ENCODE measurements at regions not wholly inside any gene's neighbourhood (a gene's known extent, or its start where the extent isn't known, plus 50 kb on each side); places are given as distances from the start of the nearest gene placed in this dataset.

DNA sequence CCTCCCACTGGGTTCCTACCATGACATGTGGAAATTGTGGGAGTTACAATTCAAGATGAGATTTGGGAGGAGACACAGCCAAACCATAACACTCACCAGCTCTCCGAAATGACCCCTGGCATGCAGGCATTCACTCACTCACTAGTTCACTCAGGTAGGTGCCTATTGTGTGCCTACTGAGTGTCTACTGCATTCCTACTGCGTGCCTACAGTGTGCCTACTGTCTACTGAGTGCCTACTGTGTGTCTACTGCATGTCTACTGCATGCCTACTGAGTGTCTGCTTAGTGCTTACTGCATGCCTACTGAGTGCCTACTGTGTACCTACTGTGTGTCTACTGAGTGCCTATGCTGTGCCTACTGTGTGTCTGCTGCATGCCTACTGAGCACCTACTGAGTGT is 71.7 kb upstream of the FZD10 start:
- Mint-ChIP-seq H3K27ac (no peak overlapping the region), H3K36me3 (ENCODE audit: low read depth) (no peaks in the 10 kb centered on the region), H3K4me1 (ENCODE audit: low read depth) (peaks cover 8% of the 10 kb centered on the region), H3K9me3 (peaks cover 11% of the 10 kb centered on the region), H3K4me3 (no peak overlapping the region), H3K27me3 (ENCODE audit: low read depth) (no peaks in the 10 kb centered on the region)

DNA sequence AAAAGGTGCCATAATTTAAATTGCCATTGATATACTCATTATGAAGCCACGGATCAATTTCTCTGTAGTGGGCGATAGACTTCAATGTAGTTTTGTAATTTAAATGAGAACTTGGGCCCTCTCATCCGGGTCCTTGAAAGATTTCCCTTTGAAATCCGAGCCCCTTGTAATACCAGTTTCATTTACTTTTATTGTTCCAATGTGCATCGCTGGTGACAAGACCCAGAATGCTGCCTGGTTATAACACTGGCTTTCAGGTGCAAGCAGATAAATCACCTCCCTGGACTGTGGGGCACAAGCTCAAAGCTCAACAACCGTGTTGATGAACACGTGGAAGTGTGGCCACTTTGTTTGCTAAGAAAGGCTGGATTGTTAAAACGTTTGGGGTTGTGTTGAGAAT is 68.9 kb upstream of the FZD10 start:
- peaks cover 11% of the 10 kb centered on the region for H3K9me3 Mint-ChIP-seq
- H3K4me3 Mint-ChIP-seq: no peak overlapping the region
- H3K36me3 Mint-ChIP-seq (ENCODE audit: low read depth): no peaks in the 10 kb centered on the region
- no peak overlapping the region for H3K27ac Mint-ChIP-seq
- no peaks in the 10 kb centered on the region for H3K4me1 Mint-ChIP-seq (ENCODE audit: low read depth)
- H3K27me3 Mint-ChIP-seq (ENCODE audit: low read depth): no peaks in the 10 kb centered on the region

DNA sequence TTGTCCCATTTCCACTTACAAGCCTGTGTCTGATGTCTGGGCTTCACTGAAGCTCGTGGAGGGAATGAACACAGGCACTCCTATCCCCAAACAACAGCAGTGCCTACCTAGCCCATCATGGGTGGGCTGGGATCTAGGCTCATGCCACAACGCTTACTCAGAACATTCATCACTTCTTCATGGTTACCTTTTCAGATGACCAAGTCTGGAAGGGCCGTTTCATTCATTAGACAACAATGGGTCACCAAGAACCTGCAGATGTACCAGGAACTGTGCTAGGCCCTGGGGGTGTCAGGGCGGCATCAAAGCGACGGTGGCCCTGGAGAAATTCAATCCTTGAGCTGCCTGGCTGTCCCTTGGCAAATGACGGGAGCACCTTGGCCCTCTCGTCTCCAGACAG is 64.9 kb upstream of the FZD10 start:
- no peaks in the 10 kb centered on the region for H3K27me3 Mint-ChIP-seq (ENCODE audit: low read depth)
- peaks cover 1% of the 10 kb centered on the region for H3K9me3 Mint-ChIP-seq
- no peak overlapping the region for H3K4me3 Mint-ChIP-seq
- H3K27ac Mint-ChIP-seq: no peak overlapping the region
- no peaks in the 10 kb centered on the region for H3K36me3 Mint-ChIP-seq (ENCODE audit: low read depth)
- H3K4me1 Mint-ChIP-seq (ENCODE audit: low read depth): no peaks in the 10 kb centered on the region

DNA sequence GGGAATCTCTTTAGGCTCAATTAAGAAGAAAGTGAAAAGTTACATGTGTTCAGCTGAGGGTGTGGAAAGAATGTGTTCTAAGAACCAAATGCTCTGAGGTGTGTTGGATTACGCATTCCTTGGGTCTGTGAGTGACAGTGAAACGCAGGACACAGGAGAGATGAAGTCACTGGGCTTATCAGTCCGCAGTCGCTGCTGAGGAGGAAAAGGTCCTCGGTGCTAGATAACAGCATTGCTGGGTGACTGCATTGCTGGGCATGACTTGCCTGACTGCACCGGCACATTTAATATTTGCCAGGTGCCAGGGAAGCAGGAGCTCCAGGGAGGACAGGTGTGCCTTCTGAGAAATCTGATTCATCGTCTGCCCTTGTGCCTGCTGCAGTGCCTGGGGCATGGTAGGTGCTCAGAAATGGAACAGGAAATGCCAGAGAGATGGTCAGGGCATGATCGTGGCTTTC is 64.4 kb upstream of the FZD10 start:
- no peaks in the 10 kb centered on the region for H3K4me1 Mint-ChIP-seq (ENCODE audit: low read depth)
- H3K27ac Mint-ChIP-seq: no peak overlapping the region
- H3K9me3 Mint-ChIP-seq: peaks cover 2% of the 10 kb centered on the region
- H3K27me3 Mint-ChIP-seq (ENCODE audit: low read depth): no peaks in the 10 kb centered on the region
- H3K36me3 Mint-ChIP-seq (ENCODE audit: low read depth): no peaks in the 10 kb centered on the region
- H3K4me3 Mint-ChIP-seq: no peak overlapping the region

DNA sequence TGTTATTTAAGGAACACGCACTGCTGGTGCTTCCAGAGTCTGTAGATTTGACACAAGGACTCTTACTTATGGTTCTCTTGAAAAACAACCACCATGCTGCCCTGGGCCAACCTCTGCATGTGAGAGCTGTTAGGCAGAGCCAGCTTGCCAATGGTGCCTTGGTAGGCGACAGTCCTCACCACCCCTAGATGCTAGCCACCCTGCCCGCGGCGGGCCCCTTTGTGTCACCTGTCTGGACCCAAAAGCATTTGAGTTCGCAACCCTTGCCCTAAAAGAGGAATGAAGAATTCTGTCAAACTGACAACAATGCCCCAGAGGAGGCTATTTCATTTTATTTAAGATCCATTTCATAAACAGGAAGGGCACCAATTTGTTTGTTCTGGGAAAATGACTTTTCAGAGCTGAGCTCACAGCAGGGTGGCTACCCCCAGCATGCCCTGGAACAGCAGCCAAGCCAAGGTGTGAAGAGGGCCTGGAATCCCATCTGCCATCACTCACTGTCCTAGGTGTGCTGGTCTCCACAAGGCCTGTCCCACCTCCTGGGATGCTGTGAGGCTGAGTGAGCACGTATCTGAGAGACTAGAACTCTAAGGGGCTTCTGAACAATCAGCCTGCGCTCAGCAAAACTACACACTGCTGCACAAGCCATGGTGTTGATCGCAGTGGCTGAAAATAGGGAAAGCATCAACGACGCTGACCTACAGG is 63.8 kb upstream of the FZD10 start:
- peaks cover 2% of the 10 kb centered on the region for H3K9me3 Mint-ChIP-seq
- no peak overlapping the region for H3K4me3 Mint-ChIP-seq
- no peaks in the 10 kb centered on the region for H3K27me3 Mint-ChIP-seq (ENCODE audit: low read depth)
- H3K4me1 Mint-ChIP-seq (ENCODE audit: low read depth): no peaks in the 10 kb centered on the region
- H3K27ac Mint-ChIP-seq: no peak overlapping the region
- no peaks in the 10 kb centered on the region for H3K36me3 Mint-ChIP-seq (ENCODE audit: low read depth)

DNA sequence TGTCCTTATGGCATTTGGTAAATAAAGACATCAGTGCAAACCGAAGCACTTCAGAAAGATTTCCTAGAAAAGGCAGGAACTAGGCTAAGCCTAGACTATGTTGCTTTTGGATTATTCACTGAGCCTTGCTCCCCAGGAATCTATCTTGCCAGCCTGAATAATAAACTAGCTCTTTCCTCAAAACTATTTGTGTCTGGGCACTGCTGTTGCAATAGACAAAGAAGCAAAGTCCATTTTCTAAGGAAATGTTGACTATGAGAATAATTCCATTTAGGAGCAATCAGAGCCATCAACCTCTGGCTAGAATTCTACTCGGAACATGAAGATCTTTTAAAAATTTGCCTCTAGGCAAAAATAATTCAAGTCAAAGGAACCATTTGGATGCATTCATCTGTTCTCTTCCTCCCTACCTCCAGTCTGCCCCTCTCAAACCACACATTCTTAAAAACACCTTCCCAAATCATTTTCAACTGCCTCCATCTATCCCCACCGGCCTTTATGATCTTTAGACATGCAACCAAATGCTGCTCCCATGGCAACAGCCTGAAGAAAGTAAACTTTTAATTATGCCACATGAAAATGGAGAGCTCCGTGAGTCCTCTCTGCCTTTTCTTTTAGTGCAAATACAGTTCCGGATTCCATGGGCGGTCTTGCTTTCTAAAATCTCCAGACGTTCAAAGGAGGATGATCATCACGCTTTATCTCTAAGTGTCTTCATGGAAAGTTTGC is 61.5 kb upstream of the FZD10 start:
- no peaks in the 10 kb centered on the region for H3K4me1 Mint-ChIP-seq (ENCODE audit: low read depth)

DNA sequence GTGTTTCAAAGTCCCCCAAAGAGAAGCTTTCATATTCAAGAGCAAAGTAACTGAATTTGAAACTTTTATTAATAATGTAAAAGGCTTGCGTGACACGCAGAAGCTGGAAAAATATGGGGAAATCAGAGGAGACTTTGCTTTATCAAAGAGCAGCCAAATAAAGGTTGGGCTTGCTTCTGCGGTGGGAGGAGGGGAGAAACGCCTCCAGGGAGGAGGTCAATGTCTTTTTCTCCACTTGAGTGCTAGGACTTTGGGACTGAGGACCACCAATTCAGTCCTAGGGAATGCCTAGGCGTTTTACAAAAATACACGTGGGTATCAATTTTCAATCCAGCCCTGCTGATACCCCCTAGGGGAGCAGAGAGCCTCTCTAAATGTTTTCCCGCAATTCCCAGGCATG is 60.9 kb upstream of the FZD10 start:
- Mint-ChIP-seq H3K4me3 (no peak overlapping the region), H3K4me1 (ENCODE audit: low read depth) (no peaks in the 10 kb centered on the region), H3K27me3 (ENCODE audit: low read depth) (peaks cover 4% of the 10 kb centered on the region), H3K27ac (no peak overlapping the region), H3K36me3 (ENCODE audit: low read depth) (no peaks in the 10 kb centered on the region), H3K9me3 (peaks cover 2% of the 10 kb centered on the region)

More for the DNA sequence above, 61.5 kb upstream of the FZD10 start:
- Mint-ChIP-seq H3K4me3 (no peak overlapping the region), H3K27ac (no peak overlapping the region), H3K27me3 (ENCODE audit: low read depth) (peaks cover 4% of the 10 kb centered on the region), H3K36me3 (ENCODE audit: low read depth) (no peaks in the 10 kb centered on the region), H3K9me3 (peaks cover 2% of the 10 kb centered on the region)

DNA sequence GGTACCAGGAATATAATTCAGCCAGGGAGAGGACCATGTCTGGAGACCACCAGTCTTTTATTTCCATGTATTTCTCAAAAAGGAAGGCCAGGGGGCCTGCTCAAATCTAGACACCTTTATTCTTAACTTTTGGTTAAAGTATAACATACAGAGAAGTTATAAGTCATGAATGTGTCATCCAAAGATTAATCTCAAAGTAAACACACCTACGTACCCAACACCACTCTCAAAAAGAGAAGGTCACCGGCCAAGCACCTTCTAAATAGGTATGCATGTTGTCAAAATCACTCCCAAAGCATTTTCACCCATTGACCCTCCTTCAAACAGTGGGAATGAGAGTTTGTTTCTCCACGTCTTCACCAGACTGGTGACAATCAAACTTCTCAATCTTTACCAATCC is 60.0 kb upstream of the FZD10 start:
- H3K9me3 Mint-ChIP-seq: peaks cover 2% of the 10 kb centered on the region
- no peaks in the 10 kb centered on the region for H3K36me3 Mint-ChIP-seq (ENCODE audit: low read depth)
- H3K27me3 Mint-ChIP-seq (ENCODE audit: low read depth): peaks cover 4% of the 10 kb centered on the region
- no peak overlapping the region for H3K27ac Mint-ChIP-seq
- H3K4me1 Mint-ChIP-seq (ENCODE audit: low read depth): no peaks in the 10 kb centered on the region
- H3K4me3 Mint-ChIP-seq: no peak overlapping the region

DNA sequence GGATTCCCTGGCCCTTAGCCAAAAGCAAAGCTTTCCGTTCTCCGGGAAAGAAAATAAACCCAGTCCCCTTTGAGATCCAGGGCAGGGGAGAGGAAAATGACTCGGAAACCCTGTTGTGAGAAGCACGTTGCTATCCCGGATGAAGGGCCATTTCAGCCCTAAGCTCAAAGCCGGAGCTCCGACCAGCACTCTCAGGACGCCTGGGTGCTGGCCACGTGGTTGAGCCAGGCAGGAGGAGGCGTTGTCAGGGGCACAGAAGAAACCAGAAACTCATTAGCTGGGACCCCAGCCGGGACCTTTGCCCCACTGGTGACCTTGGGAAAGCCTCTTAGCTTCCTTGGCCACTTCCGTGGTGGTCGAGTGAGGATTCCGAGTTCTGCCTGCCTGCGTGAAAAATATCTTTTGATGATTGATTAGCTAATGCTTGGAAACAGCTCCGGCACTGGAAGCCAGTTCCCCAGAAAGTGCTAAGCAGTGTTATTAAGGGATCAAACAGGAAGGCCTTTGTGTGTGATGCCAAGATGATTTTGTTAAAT is 57.6 kb upstream of the FZD10 start:
- Mint-ChIP-seq H3K36me3 (ENCODE audit: low read depth) (no peaks in the 10 kb centered on the region), H3K27me3 (ENCODE audit: low read depth) (peaks cover 4% of the 10 kb centered on the region), H3K4me3 (no peak overlapping the region), H3K9me3 (peaks cover 2% of the 10 kb centered on the region), H3K27ac (no peak overlapping the region), H3K4me1 (ENCODE audit: low read depth) (no peaks in the 10 kb centered on the region)

DNA sequence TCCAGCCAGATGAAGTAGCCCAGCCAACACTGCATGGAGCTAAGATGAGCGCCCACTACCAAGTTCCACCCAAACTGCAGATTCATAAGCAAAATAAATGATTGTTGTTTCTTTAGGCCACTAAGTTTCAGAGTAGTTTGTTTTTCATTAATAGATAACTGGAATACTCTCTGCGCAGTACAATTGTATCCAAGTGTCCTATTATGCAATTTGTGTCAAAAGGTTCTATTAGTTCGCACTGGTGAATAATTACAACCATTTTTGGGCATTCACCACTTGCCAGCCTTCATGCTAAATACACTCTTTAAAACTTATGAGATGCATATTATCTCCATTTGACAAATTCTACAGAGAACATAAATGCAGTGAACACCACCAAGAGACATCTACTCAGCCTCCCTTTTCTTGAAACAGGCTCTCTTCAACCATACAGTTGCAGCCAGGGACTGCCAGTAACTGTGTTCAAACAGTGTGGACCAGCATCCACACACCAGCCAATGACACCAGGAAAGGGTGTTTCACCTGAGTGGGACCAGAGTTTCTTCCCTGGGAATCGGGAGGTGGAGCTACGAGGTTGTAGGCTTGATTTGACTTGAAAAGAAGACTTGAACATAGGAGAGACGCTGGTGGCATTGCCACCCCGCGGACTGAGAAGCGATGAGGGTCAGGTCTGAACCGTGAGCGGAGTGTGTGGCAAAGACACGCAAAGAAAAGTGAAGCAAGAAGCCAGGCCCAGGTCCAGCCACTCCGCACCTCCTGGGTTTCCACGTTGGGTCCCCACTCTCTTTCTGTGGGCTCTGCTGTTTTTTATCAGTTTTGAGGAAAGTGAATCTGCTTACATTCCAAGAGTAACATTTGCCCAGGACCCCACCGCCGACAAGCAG is 53.0 kb upstream of the FZD10 start:
- Mint-ChIP-seq H3K4me3 (no peak overlapping the region), H3K27me3 (ENCODE audit: low read depth) (peaks cover 4% of the 10 kb centered on the region), H3K27ac (no peak overlapping the region), H3K9me3 (no peaks in the 10 kb centered on the region), H3K4me1 (ENCODE audit: low read depth) (no peaks in the 10 kb centered on the region), H3K36me3 (ENCODE audit: low read depth) (no peaks in the 10 kb centered on the region)

DNA sequence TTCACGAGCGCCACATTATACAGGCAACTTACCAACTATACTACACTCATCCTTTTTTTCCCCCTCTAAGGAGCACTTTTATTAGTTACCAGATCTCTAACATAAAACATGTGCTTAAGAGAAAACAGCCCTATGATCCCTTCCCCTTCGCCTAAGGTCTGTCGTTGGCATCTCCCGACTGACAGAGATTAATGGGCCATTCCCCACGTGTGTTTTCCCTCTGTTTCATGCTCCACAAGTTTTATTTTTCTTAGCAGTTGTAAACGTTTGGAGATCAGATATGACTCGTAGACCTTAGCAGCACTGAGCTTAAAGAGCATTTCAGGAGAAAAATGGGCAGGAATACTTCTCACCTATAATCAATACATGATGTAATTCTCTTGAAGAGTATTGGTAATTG is 51.4 kb upstream of the FZD10 start:
- no peak overlapping the region for H3K27ac Mint-ChIP-seq
- H3K36me3 Mint-ChIP-seq (ENCODE audit: low read depth): no peaks in the 10 kb centered on the region
- no peaks in the 10 kb centered on the region for H3K9me3 Mint-ChIP-seq
- H3K27me3 Mint-ChIP-seq (ENCODE audit: low read depth): no peaks in the 10 kb centered on the region
- H3K4me3 Mint-ChIP-seq: no peak overlapping the region
- no peaks in the 10 kb centered on the region for H3K4me1 Mint-ChIP-seq (ENCODE audit: low read depth)

DNA sequence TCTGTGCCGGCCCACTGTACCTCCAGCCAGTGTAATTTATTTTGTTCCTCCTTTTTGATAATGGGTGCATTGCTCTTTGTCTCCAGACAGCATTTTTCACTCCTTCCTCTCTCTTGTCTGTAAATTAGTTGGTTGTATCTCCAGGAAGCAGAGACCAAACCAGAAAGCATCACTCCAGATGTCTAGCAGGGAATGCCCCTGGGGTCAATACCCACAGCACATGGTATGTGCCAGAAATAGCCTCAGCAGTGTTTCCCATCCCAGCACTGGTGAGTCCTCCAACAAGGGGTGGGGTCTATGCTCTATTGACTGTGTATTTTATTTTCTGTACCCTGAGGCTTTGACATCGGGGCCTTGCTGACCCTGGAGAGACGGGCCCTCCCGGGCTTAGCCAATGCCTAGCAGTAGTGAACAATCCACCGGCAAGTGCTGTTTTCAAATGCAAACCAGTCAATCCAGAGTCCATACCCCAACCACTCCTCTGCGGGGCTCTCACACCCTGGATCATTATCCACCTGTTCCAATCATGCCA is 50.2 kb upstream of the FZD10 start:
- H3K36me3 Mint-ChIP-seq (ENCODE audit: low read depth): no peaks in the 10 kb centered on the region
- no peaks in the 10 kb centered on the region for H3K27me3 Mint-ChIP-seq (ENCODE audit: low read depth)
- no peaks in the 10 kb centered on the region for H3K4me1 Mint-ChIP-seq (ENCODE audit: low read depth)
- no peak overlapping the region for H3K27ac Mint-ChIP-seq
- no peak overlapping the region for H3K4me3 Mint-ChIP-seq
- H3K9me3 Mint-ChIP-seq: no peaks in the 10 kb centered on the region

Measured in T-helper 1 cell treated with Interleukin-12 subunit alpha and Interleukin-12 subunit beta and Interleukin-4 antibody, amounts not matched to agents 30 μg/mL and 1 μg/mL, for 36 hours (primary cell).